Activated CD4-positive, alpha-beta T cell treated with anti-CD3 and anti-CD28 coated beads for 1 hour (primary cell): ENCODE measurements at regions not wholly inside any gene's neighbourhood (a gene's known extent, or its start where the extent isn't known, plus 50 kb on each side); places are given as distances from the start of the nearest gene placed in this dataset.

Experiments
- DNase-seq: peaks from one replicate; pipeline ENCODE4 v3.0.0-alpha.2; 2020

GRCh38 chr16:51762081-51762996 lies 611.3 kb upstream of the SALL1 start:
- DNase-seq = no peak

GRCh38 chr16:51761001-51761400 lies 609.9 kb upstream of the SALL1 start:
- no peak for DNase-seq

GRCh38 chr16:51759999-51760398 lies 608.9 kb upstream of the SALL1 start:
- no peak for DNase-seq

GRCh38 chr16:51759329-51759728 lies 608.3 kb upstream of the SALL1 start:
- DNase-seq = no peak

- no peak for DNase-seq
Measured at GRCh38 chr16:51757921-51758479, 606.9 kb upstream of the SALL1 start.

- no peak for DNase-seq
Measured at GRCh38 chr16:51757505-51757904, 606.4 kb upstream of the SALL1 start.

GRCh38 chr16:51757124-51757470 lies 606.0 kb upstream of the SALL1 start:
- DNase-seq = no peak

- DNase-seq = no peak
Measured at GRCh38 chr16:51756447-51757123, 605.5 kb upstream of the SALL1 start.

- no peak for DNase-seq
Measured at GRCh38 chr16:51755577-51756355, 604.7 kb upstream of the SALL1 start.

GRCh38 chr16:51755039-51755501 lies 604.0 kb upstream of the SALL1 start:
- no peak for DNase-seq

GRCh38 chr16:51753467-51754127 lies 602.5 kb upstream of the SALL1 start:
- no peak for DNase-seq

- DNase-seq = no peak
Measured at GRCh38 chr16:51752438-51752995, 601.4 kb upstream of the SALL1 start.

- no peak for DNase-seq
Measured at GRCh38 chr16:51747329-51747728, 596.3 kb upstream of the SALL1 start.

- DNase-seq = no peak
Measured at GRCh38 chr16:51734220-51734619, 583.1 kb upstream of the SALL1 start.

GRCh38 chr16:51733181-51733580 lies 582.1 kb upstream of the SALL1 start:
- no peak for DNase-seq

- DNase-seq = no peak
Measured at GRCh38 chr16:51731160-51731559, 580.1 kb upstream of the SALL1 start.

GRCh38 chr16:51723036-51723724 lies 572.1 kb upstream of the SALL1 start:
- no peak for DNase-seq

GRCh38 chr16:51722467-51722866 lies 571.4 kb upstream of the SALL1 start:
- DNase-seq = no peak

GRCh38 chr16:51719376-51719775 lies 568.3 kb upstream of the SALL1 start:
- no peak for DNase-seq

GRCh38 chr16:51716195-51716594 lies 565.1 kb upstream of the SALL1 start:
- DNase-seq = no peak

- no peak for DNase-seq
Measured at GRCh38 chr16:51713502-51713901, 562.4 kb upstream of the SALL1 start.
